ENCODE measurements at regions not wholly inside any gene's neighbourhood (a gene's known extent, or its start where the extent isn't known, plus 50 kb on each side); places are given as distances from the start of the nearest gene placed in this dataset.

GRCh38 chr4:79141530-79141929 is 184.3 kb downstream of the NAA11 start:
- TF ChIP-seq POLR2A (IDR thresholded peaks at IDR 0.05; ENCODE audit: low read length) (no peak), SMC3 (IDR thresholded peaks at IDR 0.05) (no peak)
- TF ChIP-seq, protein P1, sequence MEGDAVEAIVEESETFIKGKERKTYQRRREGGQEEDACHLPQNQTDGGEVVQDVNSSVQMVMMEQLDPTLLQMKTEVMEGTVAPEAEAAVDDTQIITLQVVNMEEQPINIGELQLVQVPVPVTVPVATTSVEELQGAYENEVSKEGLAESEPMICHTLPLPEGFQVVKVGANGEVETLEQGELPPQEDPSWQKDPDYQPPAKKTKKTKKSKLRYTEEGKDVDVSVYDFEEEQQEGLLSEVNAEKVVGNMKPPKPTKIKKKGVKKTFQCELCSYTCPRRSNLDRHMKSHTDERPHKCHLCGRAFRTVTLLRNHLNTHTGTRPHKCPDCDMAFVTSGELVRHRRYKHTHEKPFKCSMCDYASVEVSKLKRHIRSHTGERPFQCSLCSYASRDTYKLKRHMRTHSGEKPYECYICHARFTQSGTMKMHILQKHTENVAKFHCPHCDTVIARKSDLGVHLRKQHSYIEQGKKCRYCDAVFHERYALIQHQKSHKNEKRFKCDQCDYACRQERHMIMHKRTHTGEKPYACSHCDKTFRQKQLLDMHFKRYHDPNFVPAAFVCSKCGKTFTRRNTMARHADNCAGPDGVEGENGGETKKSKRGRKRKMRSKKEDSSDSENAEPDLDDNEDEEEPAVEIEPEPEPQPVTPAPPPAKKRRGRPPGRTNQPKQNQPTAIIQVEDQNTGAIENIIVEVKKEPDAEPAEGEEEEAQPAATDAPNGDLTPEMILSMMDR (IDR thresholded peaks at IDR 0.05): no peak

Measured in A549 (cell line).